Pulmonary artery endothelial cell (primary cell): ENCODE measurements at regions not wholly inside any gene's neighbourhood (a gene's known extent, or its start where the extent isn't known, plus 50 kb on each side); places are given as distances from the start of the nearest gene placed in this dataset.

ENCODE experiments used
- DNase-seq: peaks from one replicate; pipeline ENCODE4 v3.0.0-alpha.2; 2011; ENCODE audit warnings: low read depth, low spot score

DNA sequence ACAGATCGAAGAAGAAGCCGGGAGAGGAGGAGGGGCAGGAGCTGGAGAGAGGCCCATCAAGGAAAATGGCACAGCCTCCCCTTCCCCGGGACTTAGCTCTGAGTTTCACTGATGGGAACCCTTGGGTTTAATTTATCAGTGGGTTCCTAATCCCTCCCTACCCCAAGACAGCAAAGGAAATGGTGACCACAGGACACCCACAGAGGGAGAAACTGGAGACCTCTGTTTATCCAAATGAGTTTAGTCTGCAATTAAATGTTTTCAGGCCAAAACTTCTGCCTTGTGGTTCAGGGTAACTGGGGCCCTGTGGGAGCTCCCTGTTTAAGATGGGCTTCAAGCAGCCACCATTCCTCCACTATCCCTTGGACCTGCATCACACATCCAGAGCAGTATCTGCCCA, 190.8 kb upstream of the TOPAZ1 start:
- no peak for DNase-seq

DNA sequence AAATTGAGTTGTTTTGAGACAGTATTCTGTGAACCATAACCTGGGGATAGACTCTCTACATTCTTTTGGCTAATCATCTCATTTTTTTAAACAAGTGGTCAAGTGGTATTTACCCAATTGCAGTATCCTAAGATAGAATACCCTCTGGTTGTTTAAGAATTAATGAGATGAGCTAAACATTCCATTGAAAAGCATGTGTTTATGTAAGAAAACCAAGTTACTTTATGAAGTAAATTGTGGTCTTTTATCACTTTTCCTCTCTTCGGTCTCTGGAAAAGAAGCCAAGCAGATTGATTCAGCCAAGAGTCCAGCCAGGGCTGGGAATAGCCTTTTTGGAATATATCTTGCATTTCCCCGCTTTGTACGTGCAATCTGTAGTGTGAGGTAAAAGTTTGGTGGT, 185.7 kb upstream of the TOPAZ1 start:
- no peak for DNase-seq

DNA sequence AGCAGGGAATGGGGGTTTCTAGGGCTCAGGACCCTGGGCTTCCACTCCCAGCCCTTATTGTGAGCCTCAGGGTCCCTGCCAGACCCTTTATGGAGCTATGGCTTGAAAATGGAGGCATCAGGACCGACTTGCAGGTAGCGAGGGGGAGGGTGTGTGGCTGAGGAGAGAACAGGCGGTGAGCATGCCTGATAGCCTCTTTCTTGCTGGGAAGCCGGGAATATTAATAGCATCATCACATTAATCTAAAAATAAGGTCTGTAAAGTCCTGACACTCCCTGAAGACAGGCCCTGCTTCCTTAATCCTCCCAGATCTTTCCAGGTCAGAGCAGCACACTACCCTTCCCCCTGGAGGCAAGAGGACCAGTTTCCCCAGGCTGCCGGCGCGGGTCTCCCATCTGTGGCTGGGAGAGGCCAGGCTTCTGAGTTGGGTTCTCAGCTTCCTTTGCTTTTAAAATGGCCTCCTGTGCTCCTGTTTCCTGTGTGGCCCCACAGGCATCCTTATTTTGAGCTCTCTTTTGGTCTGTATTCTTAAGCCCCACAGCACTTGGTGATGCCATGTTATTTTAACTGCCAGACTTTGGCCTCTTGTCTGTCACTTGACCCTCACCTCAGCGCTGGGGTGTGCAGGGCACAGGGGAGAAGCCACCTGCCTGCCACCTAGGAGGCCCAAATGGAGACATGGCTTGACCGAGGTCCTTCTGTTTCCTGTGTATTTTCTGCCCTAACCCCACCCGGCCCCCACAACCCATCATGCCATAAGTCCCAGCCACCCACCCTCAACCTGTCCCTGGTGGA, 185.0 kb upstream of the TOPAZ1 start:
- no peak for DNase-seq

GRCh38 chr3:44058022-44058867, 183.4 kb upstream of the TOPAZ1 start:
- no peak for DNase-seq

GRCh38 chr3:44058868-44059203, 182.8 kb upstream of the TOPAZ1 start:
- no peak for DNase-seq

GRCh38 chr3:44060164-44060563, 181.5 kb upstream of the TOPAZ1 start:
- no peak for DNase-seq

DNA sequence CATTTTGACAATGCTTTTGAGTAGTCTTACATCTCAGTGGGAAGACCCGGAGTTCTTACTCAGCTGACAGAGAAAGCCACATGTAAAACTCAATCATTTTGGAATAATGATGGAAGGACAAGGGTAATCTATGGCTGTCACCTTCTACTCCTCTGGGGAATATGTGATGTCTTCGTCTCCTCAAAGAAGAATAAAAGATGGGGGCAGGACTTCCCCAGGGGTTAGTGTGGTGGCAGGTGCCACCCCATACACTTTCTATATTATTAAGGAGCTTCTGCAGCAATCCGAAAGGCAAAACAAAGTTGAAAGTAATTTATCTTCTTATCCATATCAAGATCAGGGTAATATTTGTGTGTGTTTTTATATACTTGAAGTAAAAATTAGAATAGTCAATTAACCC, 180.4 kb upstream of the TOPAZ1 start:
- DNase-seq: no peak

DNA sequence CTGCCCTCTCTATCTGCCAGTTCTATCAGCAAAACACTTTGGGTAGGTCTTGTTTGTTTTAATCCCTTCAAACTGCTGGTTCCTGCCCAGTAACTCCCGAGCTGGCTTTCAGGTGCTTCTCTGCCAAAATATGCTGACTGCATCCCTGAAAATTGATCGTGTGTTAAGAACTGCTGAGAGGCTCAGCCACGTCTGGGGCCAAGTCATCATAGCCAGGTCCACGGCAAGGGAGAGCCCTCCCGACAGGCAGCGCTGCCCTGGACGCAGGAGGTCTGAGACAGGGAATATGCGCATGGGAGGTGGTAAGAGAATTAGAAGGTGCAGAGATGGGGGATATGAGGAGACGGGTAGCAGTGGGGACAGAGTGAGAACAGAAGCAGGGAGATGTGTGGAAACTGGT, 179.7 kb upstream of the TOPAZ1 start:
- no peak for DNase-seq

DNA sequence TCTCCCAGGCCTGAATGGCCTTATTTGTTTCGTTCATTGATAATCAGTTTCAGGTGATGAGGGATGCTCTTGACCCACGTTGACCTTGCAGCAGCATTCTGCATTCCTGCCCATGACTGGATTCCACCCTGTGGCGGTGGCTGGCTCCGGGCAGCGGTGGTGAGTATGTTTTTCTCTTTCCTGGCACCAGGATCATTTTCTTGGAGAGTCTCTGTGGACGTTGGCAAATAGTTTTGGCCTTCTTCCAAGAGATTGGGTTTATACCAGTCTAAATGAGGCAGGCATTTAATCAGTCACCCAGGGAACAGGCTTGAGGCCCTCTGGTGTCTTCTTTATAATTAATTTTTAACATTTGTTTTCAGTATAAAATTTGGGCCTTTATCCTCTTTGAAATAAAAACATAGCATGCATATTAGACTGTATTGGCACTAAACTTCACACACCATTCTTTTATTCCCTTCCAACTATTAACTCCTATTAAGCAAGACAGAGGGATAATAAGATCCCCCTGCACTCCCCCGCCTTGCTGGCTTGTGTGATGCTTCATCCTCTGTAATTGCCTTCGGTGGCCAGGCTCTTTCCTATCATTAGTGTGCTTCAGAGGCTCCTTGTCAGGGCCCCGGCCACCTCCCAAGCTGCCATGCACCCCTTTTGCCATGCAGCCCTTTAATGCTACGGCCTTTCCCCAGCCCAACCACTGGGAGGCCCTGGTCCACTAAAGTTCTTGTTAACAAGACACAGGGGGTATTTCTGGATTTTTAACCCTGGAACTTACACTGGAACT, 176.2 kb upstream of the TOPAZ1 start:
- no peak for DNase-seq

DNA sequence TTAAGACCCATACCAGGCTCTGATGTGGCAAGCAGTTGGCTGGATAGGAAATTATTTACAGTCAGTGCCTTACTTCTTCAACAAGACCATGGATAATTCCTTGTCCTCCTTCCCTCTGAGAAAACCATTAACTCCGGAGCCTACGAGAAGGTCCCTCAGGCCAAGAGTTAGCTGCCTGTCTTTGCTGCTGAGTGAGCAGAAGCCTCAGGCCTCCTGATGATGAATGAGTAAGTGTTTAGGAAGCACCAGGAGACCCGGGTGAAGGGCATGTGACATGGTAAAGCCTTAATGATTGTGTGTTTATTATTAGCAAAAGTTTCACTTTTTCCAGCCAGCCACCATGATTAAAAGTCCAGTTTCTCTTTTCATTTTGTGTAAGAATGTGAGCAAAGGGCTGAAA, 174.9 kb upstream of the TOPAZ1 start:
- no peak for DNase-seq

DNA sequence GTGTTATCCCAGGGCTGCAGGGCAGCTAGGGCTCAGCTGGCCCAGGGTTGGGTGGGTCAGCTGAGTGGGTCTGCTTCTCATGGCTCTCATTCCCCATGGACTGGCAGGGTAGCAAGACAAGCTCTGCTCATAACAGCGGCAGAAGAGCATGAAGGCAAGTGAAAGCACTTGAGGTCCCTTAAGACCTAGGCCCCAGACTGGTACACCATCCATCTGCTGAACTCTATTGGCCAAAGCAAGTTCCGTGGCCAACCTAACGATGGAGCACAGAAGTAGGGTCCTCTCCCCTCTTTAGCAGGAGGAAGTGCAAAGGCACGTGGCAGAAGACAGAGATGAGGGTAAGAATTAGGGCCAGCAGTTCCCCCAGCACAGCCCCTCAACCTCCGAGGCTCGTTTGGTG, 174.3 kb upstream of the TOPAZ1 start:
- DNase-seq: no peak

DNA sequence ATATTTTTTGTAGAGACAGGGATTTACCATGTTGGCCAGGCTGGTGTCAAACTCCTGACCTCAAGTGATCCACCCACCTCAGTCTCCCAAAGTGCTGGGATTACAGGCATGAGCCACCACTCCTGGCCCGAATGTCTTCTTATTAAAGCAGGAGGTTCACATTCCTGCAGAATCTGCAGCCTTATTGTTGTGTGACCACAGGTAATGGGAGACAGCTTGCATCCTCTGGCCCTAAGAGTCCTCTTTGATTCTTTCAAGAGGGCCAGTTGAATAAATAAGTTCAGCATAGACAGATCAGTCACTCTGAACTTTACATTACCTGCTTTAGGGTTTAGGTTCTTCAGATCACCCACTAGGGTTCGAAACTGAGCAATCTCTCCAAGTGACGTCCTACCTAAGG, 172.9 kb upstream of the TOPAZ1 start:
- DNase-seq: no peak

DNA sequence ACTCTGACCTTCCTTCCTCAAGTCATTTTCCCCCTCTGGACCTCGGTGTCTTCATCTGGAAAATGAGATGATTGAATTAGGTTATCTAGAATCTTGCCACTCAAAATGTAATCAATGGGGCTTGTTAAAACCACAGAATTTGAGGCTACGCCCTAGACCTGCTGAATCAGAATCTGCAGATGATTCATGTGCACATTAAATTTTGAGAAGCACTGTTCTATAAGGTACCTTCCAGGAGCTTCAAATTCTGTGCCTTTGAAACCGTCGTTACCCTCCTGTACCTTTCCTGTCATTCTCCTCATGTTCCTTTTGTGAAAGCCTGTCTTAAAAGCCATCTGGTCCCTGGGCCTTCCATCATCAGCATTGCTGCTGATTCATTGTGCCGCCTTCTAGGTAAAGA, 172.4 kb upstream of the TOPAZ1 start:
- no peak for DNase-seq

- DNase-seq: no peak
These were observed 170.7 kb upstream of the TOPAZ1 start for GRCh38 chr3:44070841-44071546.

- no peak for DNase-seq
These were observed 168.8 kb upstream of the TOPAZ1 start for GRCh38 chr3:44072601-44073540.

DNA sequence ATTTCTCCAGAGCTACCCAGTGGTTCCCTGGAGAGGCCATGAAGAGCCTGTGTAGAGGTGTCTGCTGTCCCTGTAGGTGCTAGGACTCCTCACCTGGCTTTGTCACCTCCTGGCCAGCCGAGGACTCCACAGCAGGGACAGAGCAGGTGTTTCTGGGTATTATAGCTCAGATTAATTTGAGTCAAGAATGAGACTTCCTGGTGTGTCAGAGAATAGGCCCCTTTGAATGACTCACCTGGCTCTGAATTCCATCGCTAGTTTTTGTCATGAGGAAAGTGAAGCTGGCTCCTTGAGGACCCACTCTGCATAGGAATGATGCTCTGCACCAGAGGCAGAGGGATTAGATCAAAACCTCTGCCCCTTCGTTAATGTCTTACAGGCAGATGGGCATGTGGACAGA, 167.5 kb upstream of the TOPAZ1 start:
- DNase-seq: no peak

DNA sequence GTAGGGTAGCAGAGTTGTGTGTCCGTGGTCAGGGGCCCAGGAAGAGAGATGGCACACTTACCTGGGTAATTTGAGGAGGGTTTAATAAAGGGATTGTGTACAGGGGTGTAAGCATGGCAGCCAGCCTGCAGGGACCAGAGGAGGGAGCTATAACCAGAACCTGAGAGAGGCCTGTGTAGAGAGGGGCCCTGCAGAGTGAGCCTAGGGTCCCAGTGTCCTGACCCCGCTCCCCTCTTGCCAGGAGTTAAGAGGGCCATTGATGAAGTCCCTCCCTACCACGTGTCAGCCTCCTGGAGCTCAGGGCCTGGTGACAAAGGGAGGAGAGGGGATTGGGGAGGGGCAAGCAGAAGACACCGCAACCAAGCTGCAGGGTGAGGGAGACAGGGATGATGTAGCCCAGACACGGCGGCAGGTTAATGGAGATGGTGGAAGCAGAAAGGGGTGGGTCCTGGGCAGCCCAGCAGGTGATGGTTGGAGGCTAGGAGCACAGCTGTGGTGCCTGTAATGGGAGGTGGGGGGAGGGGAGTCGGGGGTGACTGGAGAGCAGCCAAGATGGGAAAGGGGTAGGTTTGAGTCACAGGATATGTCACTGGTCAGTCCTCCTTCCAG, 165.4 kb upstream of the TOPAZ1 start:
- no peak for DNase-seq

DNA sequence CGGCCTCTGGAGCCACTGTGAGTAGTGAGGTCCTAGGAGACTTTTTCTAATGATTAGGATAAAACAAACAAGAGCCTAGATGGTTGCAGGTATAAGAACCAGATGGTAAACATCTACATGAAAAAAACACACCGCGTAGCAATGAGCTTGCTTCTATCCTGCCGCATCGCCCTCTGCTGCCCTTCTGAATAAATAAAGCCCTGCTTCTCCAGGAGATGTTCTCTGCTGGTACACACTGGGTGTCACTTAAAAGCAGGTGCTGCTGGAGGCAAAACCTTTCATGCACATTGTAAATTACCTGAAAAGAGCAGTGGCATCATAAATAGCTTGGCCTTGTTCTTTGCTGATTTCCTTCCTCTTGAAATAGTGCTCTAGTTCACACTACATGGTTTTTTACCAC, 164.4 kb upstream of the TOPAZ1 start:
- DNase-seq: no peak

- no peak for DNase-seq
These were observed 162.8 kb upstream of the TOPAZ1 start for GRCh38 chr3:44078863-44079262.

DNA sequence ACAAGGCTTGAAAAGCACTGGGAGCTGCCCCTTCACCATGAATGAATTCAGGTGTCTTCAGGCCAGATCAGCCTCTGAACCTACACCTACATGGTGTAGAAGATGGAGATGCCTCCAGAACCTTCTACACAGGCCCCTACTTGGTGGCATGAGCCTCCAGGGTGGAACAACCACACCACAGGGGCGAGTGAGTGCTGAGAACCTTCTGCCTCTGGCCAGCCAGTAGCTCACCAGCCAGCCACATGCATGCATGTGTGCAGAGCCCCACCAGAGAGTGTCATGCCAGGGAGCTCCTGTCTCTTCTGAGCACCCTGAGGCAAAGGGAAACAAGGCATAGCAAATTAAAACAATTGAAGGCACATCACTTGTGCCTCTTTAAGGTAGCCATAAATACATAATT, 161.8 kb upstream of the TOPAZ1 start:
- DNase-seq: no peak
